Osteoblast (primary cell): ENCODE measurements at regions not wholly inside any gene's neighbourhood (a gene's known extent, or its start where the extent isn't known, plus 50 kb on each side); places are given as distances from the start of the nearest gene placed in this dataset.

Experiments
- DNase-seq: peaks from one replicate; pipeline ENCODE4 v3.0.0; 2011; ENCODE audit warnings: low spot score, mixed read lengths; ENCODE audit not compliant: insufficient read length; ENCODE audit errors: missing footprints
- H2AFZ ChIP-seq: 2 replicates; pipeline ENCODE4 v1.6.0; 2011; ENCODE audit warnings: mild to moderate bottlenecking, low read length
- H3K27ac ChIP-seq: 2 replicates; pipeline ENCODE4 v1.5.1; 2011; ENCODE audit warnings: mild to moderate bottlenecking, low read depth, low read length, moderate library complexity
- H3K27me3 ChIP-seq: 2 replicates; pipeline ENCODE4 v1.6.0; 2012; ENCODE audit warnings: mild to moderate bottlenecking, control low read depth, inconsistent platforms, low read length, moderate library complexity; ENCODE audit not compliant: insufficient read depth
- H3K36me3 ChIP-seq: 2 replicates; pipeline ENCODE4 v1.5.1; 2011; ENCODE audit warnings: mild to moderate bottlenecking, low read length, control low read depth, moderate library complexity; ENCODE audit not compliant: insufficient read depth
- H3K4me1 ChIP-seq: 2 replicates; pipeline ENCODE4 v1.5.1; 2011; ENCODE audit warnings: mild to moderate bottlenecking, low read length, control low read depth, moderate library complexity; ENCODE audit not compliant: insufficient read depth
- H3K4me2 ChIP-seq: 2 replicates; pipeline ENCODE4 v1.6.0; 2011; ENCODE audit warnings: mild to moderate bottlenecking, low read length; ENCODE audit not compliant: insufficient read depth
- H3K4me3 ChIP-seq: fragments of 200-600 bp; sonication (generic); 3 replicates; pipeline ENCODE4 v1.5.1; 2012; ENCODE audit warnings: mild to moderate bottlenecking, low read length, inconsistent platforms; ENCODE audit not compliant: insufficient read depth
- H3K79me2 ChIP-seq: 2 replicates; pipeline ENCODE4 v1.6.0; 2012; ENCODE audit warnings: mild to moderate bottlenecking, low read length, control low read depth, inconsistent platforms; ENCODE audit not compliant: insufficient read depth
- H3K9me3 ChIP-seq: 2 replicates; pipeline ENCODE4 v1.5.1; 2011; ENCODE audit warnings: low read depth, low read length, control low read depth
- H4K20me1 ChIP-seq: 2 replicates; pipeline ENCODE4 v1.6.0; 2012; ENCODE audit warnings: mild to moderate bottlenecking, low read length, control low read depth; ENCODE audit not compliant: insufficient read depth
- CTCF ChIP-seq: IDR thresholded peaks from 2 replicates; pipeline ENCODE4 v1.5.1; 2011; ENCODE audit warnings: mild to moderate bottlenecking, low read depth, low read length, moderate library complexity; ENCODE audit errors: extremely low read depth

- no peaks in the 10 kb centered on the region for H3K27me3 ChIP-seq
- no peaks in the 10 kb centered on the region for H4K20me1 ChIP-seq
- H3K79me2 ChIP-seq: no peaks in the 10 kb centered on the region
- peaks cover 22% of the 10 kb centered on the region for H3K4me1 ChIP-seq
- H2AFZ ChIP-seq: no peak overlapping the region
- no peaks in the 10 kb centered on the region for H3K9me3 ChIP-seq
- H3K27ac ChIP-seq: no peak overlapping the region
- H3K4me2 ChIP-seq: no peak overlapping the region
- no peak for TF ChIP-seq CTCF
- no peak for DNase-seq
- H3K36me3 ChIP-seq: no peaks in the 10 kb centered on the region
- no peak overlapping the region for H3K4me3 ChIP-seq
Observed at GRCh38 chr5:54721951-54722654, 204.5 kb downstream of the SNX18 start.

GRCh38 chr5:54721116-54721515 is 203.6 kb downstream of the SNX18 start:
- no peak for DNase-seq
- Histone ChIP-seq H4K20me1 (no peaks in the 10 kb centered on the region), H3K4me2 (no peak overlapping the region), H3K36me3 (no peaks in the 10 kb centered on the region), H3K9me3 (no peaks in the 10 kb centered on the region), H3K27ac (no peak overlapping the region), H3K4me1 (peaks cover 22% of the 10 kb centered on the region), H3K4me3 (no peak overlapping the region), H3K79me2 (no peaks in the 10 kb centered on the region), H3K27me3 (no peaks in the 10 kb centered on the region), H2AFZ (no peak overlapping the region)
- TF ChIP-seq CTCF: no peak

GRCh38 chr5:54720341-54720740 is 202.8 kb downstream of the SNX18 start:
- Histone ChIP-seq H3K36me3 (no peaks in the 10 kb centered on the region), H3K4me2 (no peak overlapping the region), H4K20me1 (no peaks in the 10 kb centered on the region), H2AFZ (no peak overlapping the region), H3K9me3 (no peaks in the 10 kb centered on the region), H3K4me1 (peaks cover 22% of the 10 kb centered on the region), H3K27me3 (no peaks in the 10 kb centered on the region), H3K79me2 (no peaks in the 10 kb centered on the region), H3K27ac (peak overlapping the region; percentile 50), H3K4me3 (no peak overlapping the region)
- DNase-seq: no peak
- no peak for TF ChIP-seq CTCF

GRCh38 chr5:54719384-54720283 is 202.1 kb downstream of the SNX18 start:
- no peaks in the 10 kb centered on the region for H3K79me2 ChIP-seq
- H3K4me2 ChIP-seq: peak overlapping the region; percentile 4
- no peaks in the 10 kb centered on the region for H3K36me3 ChIP-seq
- H3K4me1 ChIP-seq: peaks cover 22% of the 10 kb centered on the region
- TF ChIP-seq CTCF: no peak
- H3K9me3 ChIP-seq: no peaks in the 10 kb centered on the region
- peak; percentile 89 for DNase-seq
- H3K27ac ChIP-seq: peak overlapping the region; percentile 50
- H4K20me1 ChIP-seq: no peaks in the 10 kb centered on the region
- no peak overlapping the region for H3K4me3 ChIP-seq
- no peaks in the 10 kb centered on the region for H3K27me3 ChIP-seq
- peak overlapping the region; percentile 44 for H2AFZ ChIP-seq
